ENCODE measurements at regions not wholly inside any gene's neighbourhood (a gene's known extent, or its start where the extent isn't known, plus 50 kb on each side); places are given as distances from the start of the nearest gene placed in this dataset.

DNA sequence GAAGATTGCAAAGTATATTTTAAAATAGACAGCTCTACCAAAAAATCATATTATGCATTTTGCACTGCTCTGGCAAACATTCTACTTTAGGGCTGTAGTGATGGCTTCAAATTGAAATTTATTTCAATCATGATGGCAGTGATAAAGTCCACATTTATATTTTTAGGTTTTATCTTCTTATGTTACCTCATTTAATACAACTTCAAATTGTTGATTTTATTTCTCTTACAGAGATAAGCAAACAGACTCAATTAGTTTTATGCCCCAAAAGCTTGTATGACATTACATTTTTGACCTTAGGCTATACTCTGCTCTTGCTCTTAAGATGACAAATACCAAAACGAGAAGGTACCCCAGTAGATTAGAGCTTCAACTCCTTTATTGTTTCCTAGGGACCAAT, 87.4 kb downstream of the CYLC2 start:
- H3K4me1 ChIP-seq (ENCODE audit: insufficient read depth) = no peaks in the 10 kb centered on the region

More for the DNA sequence above, 87.4 kb downstream of the CYLC2 start:
- Histone ChIP-seq H3K4me2 (no peak overlapping the region), H3K27ac (ENCODE audit: low read depth) (no peak overlapping the region), H3K36me3 (ENCODE audit: insufficient read depth) (peaks cover 6% of the 10 kb centered on the region; the same call in 1 of the 2 replicates), H2AFZ (no peak overlapping the region), H3K27me3 (ENCODE audit: insufficient read depth) (no peaks in the 10 kb centered on the region), H3K9me2 (ENCODE audit: insufficient read depth) (no peaks in the 10 kb centered on the region), H3K4me3 (no peak overlapping the region), H4K20me1 (replicated peaks; ENCODE audit: insufficient read depth) (no peaks in the 10 kb centered on the region), H3K79me2 (replicated peaks; ENCODE audit: insufficient read depth) (no peaks in the 10 kb centered on the region), H3F3A (replicated peaks; ENCODE audit: low read depth) (no peaks in the 10 kb centered on the region)
- Mint-ChIP-seq H3K4me1 (no peaks in the 10 kb centered on the region), H3K36me3 (ENCODE audit: low read depth) (peaks cover 16% of the 10 kb centered on the region; the same call in 2 of the 3 replicates), H3K4me3 (no peak overlapping the region), H3K27ac (no peak overlapping the region), H3K27me3 (ENCODE audit: insufficient read depth, low read depth, poor library complexity) (no peaks in the 10 kb centered on the region), H3K9me3 (peaks cover 78% of the 10 kb centered on the region)
- DNase-seq (ENCODE audit: low spot score) = no peak
- ATAC-seq = no peak
- no peak for TF ChIP-seq JUNB (IDR thresholded peaks at IDR 0.05; ENCODE audit: unreplicated experiment)
- TF ChIP-seq, protein P1, sequence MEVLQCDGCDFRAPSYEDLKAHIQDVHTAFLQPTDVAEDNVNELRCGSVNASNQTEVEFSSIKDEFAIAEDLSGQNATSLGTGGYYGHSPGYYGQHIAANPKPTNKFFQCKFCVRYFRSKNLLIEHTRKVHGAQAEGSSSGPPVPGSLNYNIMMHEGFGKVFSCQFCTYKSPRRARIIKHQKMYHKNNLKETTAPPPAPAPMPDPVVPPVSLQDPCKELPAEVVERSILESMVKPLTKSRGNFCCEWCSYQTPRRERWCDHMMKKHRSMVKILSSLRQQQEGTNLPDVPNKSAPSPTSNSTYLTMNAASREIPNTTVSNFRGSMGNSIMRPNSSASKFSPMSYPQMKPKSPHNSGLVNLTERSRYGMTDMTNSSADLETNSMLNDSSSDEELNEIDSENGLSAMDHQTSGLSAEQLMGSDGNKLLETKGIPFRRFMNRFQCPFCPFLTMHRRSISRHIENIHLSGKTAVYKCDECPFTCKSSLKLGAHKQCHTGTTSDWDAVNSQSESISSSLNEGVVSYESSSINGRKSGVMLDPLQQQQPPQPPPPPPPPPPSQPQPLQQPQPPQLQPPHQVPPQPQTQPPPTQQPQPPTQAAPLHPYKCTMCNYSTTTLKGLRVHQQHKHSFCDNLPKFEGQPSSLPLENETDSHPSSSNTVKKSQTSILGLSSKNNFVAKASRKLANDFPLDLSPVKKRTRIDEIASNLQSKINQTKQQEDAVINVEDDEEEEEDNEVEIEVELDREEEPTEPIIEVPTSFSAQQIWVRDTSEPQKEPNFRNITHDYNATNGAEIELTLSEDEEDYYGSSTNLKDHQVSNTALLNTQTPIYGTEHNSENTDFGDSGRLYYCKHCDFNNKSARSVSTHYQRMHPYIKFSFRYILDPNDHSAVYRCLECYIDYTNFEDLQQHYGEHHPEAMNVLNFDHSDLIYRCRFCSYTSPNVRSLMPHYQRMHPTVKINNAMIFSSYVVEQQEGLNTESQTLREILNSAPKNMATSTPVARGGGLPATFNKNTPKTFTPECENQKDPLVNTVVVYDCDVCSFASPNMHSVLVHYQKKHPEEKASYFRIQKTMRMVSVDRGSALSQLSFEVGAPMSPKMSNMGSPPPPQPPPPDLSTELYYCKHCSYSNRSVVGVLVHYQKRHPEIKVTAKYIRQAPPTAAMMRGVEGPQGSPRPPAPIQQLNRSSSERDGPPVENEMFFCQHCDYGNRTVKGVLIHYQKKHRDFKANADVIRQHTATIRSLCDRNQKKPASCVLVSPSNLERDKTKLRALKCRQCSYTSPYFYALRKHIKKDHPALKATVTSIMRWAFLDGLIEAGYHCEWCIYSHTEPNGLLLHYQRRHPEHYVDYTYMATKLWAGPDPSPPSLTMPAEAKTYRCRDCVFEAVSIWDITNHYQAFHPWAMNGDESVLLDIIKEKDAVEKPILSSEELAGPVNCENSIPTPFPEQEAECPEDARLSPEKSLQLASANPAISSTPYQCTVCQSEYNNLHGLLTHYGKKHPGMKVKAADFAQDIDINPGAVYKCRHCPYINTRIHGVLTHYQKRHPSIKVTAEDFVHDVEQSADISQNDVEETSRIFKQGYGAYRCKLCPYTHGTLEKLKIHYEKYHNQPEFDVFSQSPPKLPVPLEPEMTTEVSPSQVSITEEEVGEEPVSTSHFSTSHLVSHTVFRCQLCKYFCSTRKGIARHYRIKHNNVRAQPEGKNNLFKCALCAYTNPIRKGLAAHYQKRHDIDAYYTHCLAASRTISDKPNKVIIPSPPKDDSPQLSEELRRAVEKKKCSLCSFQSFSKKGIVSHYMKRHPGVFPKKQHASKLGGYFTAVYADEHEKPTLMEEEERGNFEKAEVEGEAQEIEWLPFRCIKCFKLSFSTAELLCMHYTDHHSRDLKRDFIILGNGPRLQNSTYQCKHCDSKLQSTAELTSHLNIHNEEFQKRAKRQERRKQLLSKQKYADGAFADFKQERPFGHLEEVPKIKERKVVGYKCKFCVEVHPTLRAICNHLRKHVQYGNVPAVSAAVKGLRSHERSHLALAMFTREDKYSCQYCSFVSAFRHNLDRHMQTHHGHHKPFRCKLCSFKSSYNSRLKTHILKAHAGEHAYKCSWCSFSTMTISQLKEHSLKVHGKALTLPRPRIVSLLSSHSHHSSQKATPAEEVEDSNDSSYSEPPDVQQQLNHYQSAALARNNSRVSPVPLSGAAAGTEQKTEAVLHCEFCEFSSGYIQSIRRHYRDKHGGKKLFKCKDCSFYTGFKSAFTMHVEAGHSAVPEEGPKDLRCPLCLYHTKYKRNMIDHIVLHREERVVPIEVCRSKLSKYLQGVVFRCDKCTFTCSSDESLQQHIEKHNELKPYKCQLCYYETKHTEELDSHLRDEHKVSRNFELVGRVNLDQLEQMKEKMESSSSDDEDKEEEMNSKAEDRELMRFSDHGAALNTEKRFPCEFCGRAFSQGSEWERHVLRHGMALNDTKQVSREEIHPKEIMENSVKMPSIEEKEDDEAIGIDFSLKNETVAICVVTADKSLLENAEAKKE (CRISPR knock-in tag; IDR thresholded peaks at IDR 0.05) = no peak
- no peak for TF ChIP-seq ZNF331 (CRISPR knock-in tag; IDR thresholded peaks at IDR 0.05; ENCODE audit: low read depth)
- TF ChIP-seq ZNF114 (CRISPR knock-in tag; IDR thresholded peaks at IDR 0.05) = no peak
- TF ChIP-seq STAT1 (IDR thresholded peaks at IDR 0.05; ENCODE audit: unreplicated experiment) = no peak
- TF ChIP-seq, protein P2, sequence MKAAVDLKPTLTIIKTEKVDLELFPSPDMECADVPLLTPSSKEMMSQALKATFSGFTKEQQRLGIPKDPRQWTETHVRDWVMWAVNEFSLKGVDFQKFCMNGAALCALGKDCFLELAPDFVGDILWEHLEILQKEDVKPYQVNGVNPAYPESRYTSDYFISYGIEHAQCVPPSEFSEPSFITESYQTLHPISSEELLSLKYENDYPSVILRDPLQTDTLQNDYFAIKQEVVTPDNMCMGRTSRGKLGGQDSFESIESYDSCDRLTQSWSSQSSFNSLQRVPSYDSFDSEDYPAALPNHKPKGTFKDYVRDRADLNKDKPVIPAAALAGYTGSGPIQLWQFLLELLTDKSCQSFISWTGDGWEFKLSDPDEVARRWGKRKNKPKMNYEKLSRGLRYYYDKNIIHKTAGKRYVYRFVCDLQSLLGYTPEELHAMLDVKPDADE (IDR thresholded peaks at IDR 0.05) = no peak
- no peak for TF ChIP-seq NANOG (IDR thresholded peaks at IDR 0.05; ENCODE audit: borderline replicate concordance)
